ENCODE measurements at regions not wholly inside any gene's neighbourhood (a gene's known extent, or its start where the extent isn't known, plus 50 kb on each side); places are given as distances from the start of the nearest gene placed in this dataset.

DNA sequence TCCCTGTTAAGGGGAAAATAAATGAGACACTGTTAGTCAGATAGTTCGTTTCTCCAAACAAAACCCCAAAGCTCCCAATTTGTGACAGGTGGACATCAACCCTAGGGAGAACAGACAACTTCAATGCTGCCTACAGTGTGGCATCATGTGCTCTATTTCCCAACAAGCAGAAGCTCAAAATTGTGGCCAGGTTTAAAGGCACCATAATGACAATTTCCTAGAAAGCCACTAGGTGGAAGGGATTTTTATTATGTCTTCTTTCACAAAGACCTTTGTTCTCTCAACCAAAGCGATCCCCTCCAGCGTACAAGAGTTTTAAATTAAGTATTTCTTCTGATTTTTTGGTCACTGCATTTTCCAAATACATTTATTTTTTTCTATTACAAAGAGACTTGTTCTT, 88.0 kb upstream of the MBIP start:
- DNase-seq = no peak

DNA sequence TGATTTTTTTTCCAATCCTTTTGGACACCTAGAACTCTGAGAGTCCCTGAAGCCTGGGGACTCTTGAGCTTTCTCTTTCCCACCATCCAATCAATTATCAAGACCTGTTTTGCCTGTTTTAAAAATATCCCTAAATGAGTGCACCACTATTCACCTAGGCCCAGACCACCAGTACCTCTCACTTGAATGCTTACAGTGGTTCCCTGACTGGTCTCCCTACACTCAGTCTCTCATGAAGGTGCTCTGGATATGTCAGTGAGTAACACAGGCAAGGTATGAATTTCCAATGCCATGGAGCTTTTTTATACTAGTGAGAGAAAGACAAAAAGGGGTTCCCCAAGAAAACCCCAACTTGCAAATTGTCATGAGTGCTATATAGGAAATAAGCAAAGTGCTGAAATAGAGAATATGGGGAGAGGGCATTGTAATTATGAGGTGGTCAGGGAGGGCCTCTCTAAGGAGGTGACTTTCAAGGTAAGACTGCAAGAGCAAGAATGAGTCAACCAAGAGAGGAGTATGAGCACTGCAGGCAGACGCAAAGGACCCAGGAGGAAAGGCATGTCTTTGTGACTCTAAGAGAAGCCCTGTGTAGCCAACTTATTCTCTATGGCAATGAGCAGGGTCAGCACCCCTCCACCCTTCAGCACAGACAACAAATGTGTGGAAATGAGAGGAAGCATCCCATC, 85.3 kb upstream of the MBIP start:
- DNase-seq = no peak

DNA sequence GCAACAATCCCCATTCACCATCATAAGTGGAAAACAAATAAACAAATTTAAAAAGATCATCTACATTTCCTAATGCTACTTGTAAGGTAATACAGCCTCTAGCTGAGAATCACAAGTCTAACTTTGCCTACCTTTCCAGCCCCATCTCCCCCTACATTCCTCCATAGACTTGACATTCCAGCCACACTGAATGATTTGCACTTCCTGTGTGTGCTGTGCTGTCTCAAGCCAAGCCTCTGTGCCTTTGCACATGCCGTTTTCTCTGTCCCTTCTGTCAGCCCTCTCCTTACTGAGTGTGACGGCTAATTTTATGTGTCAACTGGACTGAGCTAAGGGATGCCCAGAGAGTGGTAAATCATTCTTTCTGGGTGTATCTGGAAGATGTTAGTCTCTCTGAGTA, 82.4 kb upstream of the MBIP start:
- no peak for DNase-seq

DNA sequence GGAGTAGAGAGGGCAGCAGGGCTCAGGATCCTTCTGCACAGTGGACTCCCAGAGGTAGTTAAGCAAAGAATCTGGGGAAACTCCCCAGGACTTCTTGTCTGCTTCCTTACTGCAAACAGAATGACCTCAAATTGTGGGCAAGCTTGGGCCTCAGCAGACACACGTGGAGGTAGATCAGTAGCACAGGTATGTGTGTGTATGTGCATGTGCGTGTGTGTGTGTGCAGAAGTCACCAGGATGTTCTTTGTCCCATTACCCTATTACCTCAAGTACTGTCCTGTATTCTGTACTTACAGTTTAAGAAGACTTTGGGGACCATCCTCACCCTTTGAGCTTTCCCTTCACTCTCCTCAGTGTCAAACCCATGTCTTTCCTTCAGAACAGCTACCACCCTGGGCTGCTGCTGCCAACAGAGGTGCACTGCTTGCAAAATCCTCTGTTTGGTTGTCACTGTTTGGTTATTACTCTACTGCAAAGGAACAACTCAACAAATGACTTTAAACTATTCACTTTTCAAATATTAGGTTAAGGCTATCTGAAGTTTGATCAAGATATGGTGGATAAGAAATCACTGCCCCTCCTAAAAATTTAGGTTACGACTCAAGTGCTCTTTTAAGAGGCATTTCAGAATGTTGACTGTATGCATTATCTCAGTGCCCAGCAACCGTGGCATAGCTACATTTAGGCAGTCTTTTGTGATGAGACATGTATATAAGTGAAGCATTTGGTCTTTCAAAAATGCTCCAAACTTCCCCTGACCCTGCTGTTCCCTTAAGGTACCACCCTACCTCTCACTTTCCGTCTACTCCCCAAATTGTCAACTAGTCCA, 78.2 kb upstream of the MBIP start:
- no peak for DNase-seq

DNA sequence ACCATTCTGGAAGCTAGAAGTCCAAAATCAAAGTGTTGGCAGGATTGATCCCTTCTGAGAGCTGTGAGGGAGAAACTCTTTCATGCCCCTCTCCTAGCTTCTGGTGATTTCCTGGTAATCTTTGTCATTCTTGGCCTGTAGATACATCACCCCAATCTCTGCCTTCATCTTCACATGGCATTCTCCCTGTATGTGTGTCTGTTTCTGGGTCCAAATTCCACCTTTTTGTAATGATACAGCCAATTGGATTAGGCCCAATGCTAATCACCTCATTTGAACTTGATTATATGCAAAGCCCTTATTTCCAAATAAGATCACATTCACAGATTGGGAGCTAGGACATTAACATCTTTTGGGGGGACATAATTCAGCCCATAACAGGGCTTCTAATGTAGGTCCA, 76.9 kb upstream of the MBIP start:
- no peak for DNase-seq

DNA sequence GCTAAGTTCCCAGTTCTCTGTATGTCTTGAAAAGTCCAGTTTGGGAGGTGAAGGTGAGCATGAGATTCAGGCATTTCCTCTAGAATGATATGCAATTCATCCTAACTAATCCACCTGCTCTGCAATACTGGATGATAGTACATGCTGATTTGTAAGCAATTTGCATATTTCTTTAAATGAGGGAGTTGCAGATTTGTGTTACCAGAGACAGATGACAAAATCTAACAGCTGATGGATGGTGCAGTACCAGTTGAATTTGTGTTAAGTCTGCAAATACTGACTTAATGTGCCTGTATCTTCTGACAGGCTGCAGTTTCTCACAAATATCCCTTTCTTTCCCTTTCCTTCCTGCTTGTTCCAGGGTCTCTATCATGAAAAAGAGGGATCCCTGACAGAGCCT, 76.4 kb upstream of the MBIP start:
- DNase-seq = no peak

DNA sequence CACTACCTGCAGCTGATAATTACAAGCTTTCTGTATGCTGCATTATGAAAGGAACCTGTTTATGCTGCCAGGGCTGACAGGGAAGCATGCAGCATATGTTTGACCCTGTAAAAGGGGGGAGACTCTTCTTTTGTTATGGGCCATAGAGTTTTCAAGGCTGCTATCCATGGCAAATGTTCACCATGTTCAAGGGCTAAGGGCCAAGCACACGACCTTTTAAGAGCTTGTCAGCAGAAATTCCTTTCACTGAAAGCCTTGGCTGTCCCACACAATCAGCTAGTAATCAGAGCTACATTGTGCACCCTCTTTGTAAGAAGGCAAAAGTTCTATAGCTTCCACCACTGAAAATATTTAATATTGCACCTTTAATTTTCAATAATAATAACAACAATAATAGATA, 74.2 kb upstream of the MBIP start:
- no peak for DNase-seq

DNA sequence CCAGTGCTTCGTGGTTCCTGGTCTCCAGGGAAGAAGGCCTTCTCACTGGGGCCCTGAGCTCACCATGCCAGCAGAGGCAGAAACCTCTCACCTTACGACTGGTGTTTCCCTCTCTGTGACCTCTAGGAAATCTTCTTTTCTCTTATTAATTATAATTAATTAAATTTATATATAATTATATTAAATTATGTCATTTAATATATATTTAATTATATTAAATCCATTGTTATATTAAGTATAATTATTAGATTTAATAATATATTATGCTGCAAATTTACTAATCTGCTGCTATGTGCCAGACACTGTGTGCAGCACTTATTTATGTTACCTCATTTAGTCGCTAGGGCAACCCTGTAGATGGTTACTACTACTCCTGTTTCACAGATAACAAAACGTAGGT, 70.3 kb upstream of the MBIP start:
- DNase-seq = no peak

DNA sequence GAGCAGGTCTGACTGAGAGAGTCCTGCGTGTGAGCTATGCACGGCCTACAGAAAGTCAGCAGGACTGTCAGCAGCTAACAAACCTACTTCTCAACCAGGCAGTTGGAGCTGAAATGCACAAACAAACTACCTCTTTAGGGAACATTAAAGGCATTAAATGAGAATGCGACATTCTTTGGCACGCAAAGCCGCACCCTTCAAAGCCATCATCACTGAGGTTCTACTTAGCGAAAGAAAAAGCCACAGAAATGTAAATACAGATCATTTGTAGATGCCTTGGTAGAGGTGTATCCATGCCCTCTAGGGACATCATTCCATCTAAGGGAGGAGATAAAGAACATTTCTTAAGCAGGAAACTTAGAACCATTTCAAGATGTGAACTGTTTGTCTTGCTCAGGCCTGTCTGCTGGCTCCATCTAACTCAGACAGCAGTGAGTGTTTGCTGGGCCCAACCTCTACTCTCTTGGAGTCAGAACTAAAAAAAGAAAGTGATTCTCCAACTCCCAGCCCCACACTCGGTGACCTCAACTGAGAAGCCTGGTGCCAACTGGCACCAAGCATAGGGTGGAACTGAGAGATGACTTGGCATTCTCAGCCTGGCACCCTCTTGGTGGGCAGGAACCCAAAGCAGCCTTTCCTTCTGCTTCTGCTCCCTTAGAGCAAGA, 63.5 kb upstream of the MBIP start:
- peak; percentile 35 for DNase-seq

DNA sequence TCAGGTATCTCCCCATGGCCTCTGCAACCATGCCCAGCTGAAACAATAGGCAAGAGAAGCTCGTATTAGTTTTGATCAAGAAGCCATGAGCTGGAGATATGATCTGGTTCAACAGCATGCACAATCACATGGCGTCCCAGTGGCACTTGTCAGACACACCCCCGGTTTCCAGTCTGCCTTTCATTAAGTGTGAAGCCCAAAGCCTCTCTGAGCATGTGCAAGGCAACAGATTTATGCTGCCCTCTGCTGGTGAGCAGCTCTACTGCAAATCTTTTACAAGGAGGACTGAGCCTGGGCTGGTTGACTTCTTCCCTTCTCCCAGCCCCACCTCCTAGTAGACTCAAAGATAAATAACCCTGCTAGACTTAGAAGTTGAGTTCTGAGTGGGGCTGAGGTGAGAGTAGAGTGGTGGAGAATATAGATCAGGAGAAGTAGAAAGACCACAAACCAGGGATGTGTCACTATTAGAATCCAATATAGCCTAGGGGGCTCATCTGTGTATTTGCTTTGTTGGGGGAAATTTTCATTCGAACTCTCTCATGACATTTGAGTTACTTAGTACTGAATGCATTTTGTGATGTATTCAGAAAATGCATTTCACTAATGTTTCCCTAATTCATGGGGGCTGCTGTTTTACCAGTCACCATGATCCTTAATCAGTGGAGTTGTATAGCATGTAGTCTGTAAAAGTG, 53.7 kb upstream of the MBIP start:
- peak; percentile 62 for DNase-seq

Data from left hindlimb (tissue), 1 donor.